Prostate gland (tissue), 2 donors: ENCODE measurements at regions not wholly inside any gene's neighbourhood (a gene's known extent, or its start where the extent isn't known, plus 50 kb on each side); places are given as distances from the start of the nearest gene placed in this dataset.
A peak's percentile ranks its signal among the peaks of the same experiment; 100 is the strongest.

Source experiments
- DNase-seq: peaks from one replicate; pipeline ENCODE4 v3.0.0-alpha.2; 2019; ENCODE audit warnings: low spot score
- H3K27ac ChIP-seq, 2 donors: fragments of 200-600 bp; sonication (generic); 2 replicates each; pipeline ENCODE4 v1.5.1; 2017 to 2019
- H3K27me3 ChIP-seq: fragments of 200-600 bp; sonication (generic); replicated peaks from 2 replicates; pipeline ENCODE4 v1.5.1; 2019; ENCODE audit not compliant: insufficient read depth
- H3K36me3 ChIP-seq, 2 donors: fragments of 200-600 bp; sonication (generic); 1 replicate in 1 of 2; 2 replicates in 1 of 2; pipeline versions ENCODE4 v1.5.1 to v1.8.1; 2017 to 2019
- H3K4me1 ChIP-seq: fragments of 200-600 bp; sonication (generic); replicated peaks from 2 replicates; pipeline ENCODE4 v1.5.1; 2019
- H3K4me3 ChIP-seq, 2 donors: fragments of 200-600 bp; sonication (generic); 2 replicates each; pipeline ENCODE4 v1.5.1; 2017 to 2019
- H3K9me3 ChIP-seq: fragments of 200-600 bp; sonication (generic); 2 replicates; pipeline ENCODE4 v1.5.1; 2017
- POLR2A ChIP-seq: fragments of 450-650 bp; IDR thresholded peaks from one replicate; pipeline ENCODE4 v1.6.1; 2016; ENCODE audit warnings: antibody characterized with exemption, mild to moderate bottlenecking
- POLR2AphosphoS5 ChIP-seq: sonication (generic); formaldehyde crosslinking; IDR thresholded peaks from one replicate; pipeline ENCODE4 v1.6.1; 2017; ENCODE audit warnings: antibody characterized with exemption
- WGBS: methylation state at CpG from one replicate; pipeline ENCODE4 v1.1.5; 2018; 5-methylcytosine and 5-hydroxymethylcytosine counted together
- intact Hi-C: fragments of 100-400 bp; cut with DNase I; formaldehyde crosslinking; loops from one replicate; pipeline ENCODE4 v1.14.2; 2022
- TF ChIP-seq, protein P1 (sequence below), 4 experiments: fragments of 200-600 bp in 2 of 4; fragments of 450-650 bp in 2 of 4; sonication (generic) in 2 of 4; IDR thresholded peaks; 1 replicate in 3 of 4; 2 replicates in 1 of 4; pipeline ENCODE4 v1.5.1; 2016 to 2019; ENCODE audit warnings: antibody characterized with exemption in 4 of 4, mild to moderate bottlenecking in 2 of 4, moderate library complexity in 2 of 4

GRCh38 chr6:14977747-14978382 lies 268.0 kb upstream of the JARID2 start:
- no peaks in the 10 kb centered on the region for H3K27me3 ChIP-seq
- intact Hi-C loops, result no loop called here
- H3K4me1 ChIP-seq, result no peaks in the 10 kb centered on the region
- H3K27ac ChIP-seq, result no peak overlapping the region
- DNase-seq, result no peak
- H3K9me3 ChIP-seq, result no peaks in the 10 kb centered on the region
- H3K36me3 ChIP-seq, result no peaks in the 10 kb centered on the region
- TF ChIP-seq POLR2AphosphoS5, result no peak
- TF ChIP-seq POLR2A, result no peak
- TF ChIP-seq, protein P1, sequence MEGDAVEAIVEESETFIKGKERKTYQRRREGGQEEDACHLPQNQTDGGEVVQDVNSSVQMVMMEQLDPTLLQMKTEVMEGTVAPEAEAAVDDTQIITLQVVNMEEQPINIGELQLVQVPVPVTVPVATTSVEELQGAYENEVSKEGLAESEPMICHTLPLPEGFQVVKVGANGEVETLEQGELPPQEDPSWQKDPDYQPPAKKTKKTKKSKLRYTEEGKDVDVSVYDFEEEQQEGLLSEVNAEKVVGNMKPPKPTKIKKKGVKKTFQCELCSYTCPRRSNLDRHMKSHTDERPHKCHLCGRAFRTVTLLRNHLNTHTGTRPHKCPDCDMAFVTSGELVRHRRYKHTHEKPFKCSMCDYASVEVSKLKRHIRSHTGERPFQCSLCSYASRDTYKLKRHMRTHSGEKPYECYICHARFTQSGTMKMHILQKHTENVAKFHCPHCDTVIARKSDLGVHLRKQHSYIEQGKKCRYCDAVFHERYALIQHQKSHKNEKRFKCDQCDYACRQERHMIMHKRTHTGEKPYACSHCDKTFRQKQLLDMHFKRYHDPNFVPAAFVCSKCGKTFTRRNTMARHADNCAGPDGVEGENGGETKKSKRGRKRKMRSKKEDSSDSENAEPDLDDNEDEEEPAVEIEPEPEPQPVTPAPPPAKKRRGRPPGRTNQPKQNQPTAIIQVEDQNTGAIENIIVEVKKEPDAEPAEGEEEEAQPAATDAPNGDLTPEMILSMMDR (IDR thresholded peaks at IDR 0.05), result no peak
- WGBS, result 96% methylated on average over 1 of the region's 1 CpG
- H3K4me3 ChIP-seq, result no peak overlapping the region

DNA sequence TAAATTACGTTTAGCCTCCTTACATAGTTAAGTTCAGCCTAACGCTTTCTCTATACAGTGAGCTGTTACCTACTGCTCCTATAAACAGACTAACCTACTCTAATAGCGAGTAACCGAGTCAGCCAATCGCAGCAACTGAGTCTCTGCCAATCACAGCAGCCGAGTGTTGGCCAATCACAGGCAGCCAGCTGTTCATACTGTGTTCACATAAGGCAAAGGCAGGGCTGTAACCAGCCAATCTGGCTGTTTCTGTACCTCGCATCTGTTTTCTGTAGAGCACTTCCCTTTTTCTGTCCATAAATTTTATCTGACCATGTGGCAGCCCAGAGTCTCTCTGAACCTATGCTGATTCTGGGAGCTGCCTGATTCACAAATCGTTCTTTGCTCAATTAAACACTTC lies 263.9 kb upstream of the JARID2 start:
- no peak overlapping the region for H3K27ac ChIP-seq
- H3K36me3 ChIP-seq, result no peaks in the 10 kb centered on the region
- peaks cover 2% of the 10 kb centered on the region for H3K4me1 ChIP-seq
- no peak for TF ChIP-seq POLR2A
- TF ChIP-seq, protein P1 (IDR thresholded peaks at IDR 0.05), result no peak
- TF ChIP-seq POLR2AphosphoS5, result no peak
- intact Hi-C loops, result no loop called here
- H3K4me3 ChIP-seq, result no peak overlapping the region
- 87% methylated on average over 8 of the region's 8 CpGs for WGBS
- H3K9me3 ChIP-seq, result no peaks in the 10 kb centered on the region
- no peaks in the 10 kb centered on the region for H3K27me3 ChIP-seq
- DNase-seq, result no peak

DNA sequence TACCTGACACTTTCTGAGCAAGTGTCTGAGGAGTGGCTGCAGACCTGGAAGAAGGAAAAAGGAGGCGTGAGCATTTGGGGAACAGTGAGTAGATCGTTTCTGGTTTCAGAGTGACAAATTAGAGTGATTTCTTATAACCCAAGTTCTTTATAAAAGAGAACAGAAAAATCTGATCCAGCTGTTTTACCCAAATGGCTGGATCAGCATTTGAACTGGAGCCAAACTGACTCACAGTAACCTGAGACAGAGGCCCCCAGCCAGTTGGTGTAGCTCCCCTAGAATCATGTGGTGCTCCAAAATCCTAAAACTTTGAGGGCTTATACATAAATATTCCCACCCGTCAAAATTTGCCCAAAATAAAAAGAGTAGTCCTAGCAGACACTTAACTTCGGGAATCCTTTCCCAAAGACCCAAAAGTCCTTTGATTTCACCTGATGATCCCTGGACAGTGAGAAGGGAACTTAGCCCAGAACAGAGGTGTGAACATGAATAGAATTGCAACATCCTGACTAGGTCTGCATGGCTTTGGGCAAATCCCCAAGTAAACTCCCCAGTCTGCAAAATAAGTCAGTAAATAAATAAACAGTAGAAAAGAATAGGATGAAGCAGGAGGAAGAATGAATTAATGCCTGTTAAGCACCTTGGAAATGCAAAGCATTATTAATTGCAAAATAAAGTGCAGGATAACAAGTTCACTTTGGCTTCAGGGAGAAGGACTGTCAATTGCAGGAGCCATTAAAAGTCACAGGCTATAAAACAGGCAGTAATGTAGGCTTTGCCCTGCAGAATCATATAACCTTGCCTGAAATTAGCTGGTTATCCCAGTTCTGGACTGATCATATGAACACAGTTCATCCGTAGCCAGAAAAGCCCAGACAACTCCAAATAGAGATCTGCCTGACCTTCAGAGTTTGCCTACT lies 262.0 kb upstream of the JARID2 start:
- WGBS, result 51% methylated on average over 5 of the region's 5 CpGs
- no peaks in the 10 kb centered on the region for H3K9me3 ChIP-seq
- TF ChIP-seq POLR2AphosphoS5, result peak; percentile 3
- TF ChIP-seq, protein P1 (IDR thresholded peaks at IDR 0.05), result no peak
- no peak overlapping the region for H3K4me3 ChIP-seq
- intact Hi-C loops, result no loop called here
- no peak overlapping the region for H3K27ac ChIP-seq
- H3K36me3 ChIP-seq, result no peaks in the 10 kb centered on the region
- H3K27me3 ChIP-seq, result no peaks in the 10 kb centered on the region
- peaks cover 2% of the 10 kb centered on the region for H3K4me1 ChIP-seq
- DNase-seq, result no peak

DNA sequence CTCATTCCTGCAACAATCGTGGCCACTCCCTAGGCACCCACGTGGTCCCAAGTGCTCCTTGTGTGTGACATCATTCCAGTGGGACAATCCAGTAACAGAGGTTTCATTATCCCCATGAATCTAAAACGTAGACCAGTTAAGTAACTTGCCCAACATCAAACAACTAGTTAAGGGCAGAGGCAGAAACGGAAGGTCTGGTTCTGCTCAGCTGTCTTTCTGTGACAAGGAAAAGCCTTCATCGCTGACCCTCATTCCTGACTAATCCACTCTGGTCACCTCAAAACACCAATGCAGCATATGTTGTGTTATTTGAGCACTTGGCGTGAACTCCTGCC lies 261.4 kb upstream of the JARID2 start:
- Histone ChIP-seq H3K4me1 (peaks cover 2% of the 10 kb centered on the region), H3K27me3 (no peaks in the 10 kb centered on the region), H3K27ac (no peak overlapping the region), H3K36me3 (no peaks in the 10 kb centered on the region), H3K4me3 (no peak overlapping the region), H3K9me3 (no peaks in the 10 kb centered on the region)
- no peak for DNase-seq
- 31% methylated on average over 6 of the region's 6 CpGs for WGBS
- intact Hi-C loops, result no loop called here
- no peak for TF ChIP-seq POLR2A
- TF ChIP-seq, protein P1 (IDR thresholded peaks at IDR 0.05), result no peak
- TF ChIP-seq POLR2AphosphoS5, result peak; percentile 1

GRCh38 chr6:14985366-14985765 lies 260.5 kb upstream of the JARID2 start:
- WGBS, result 88% methylated on average over 4 of the region's 4 CpGs
- Histone ChIP-seq H3K4me1 (peaks cover 2% of the 10 kb centered on the region), H3K36me3 (no peaks in the 10 kb centered on the region), H3K4me3 (no peak overlapping the region), H3K9me3 (no peaks in the 10 kb centered on the region), H3K27ac (no peak overlapping the region), H3K27me3 (no peaks in the 10 kb centered on the region)
- intact Hi-C loops, result no loop called here
- no peak for DNase-seq
- TF ChIP-seq POLR2AphosphoS5 (no peak), POLR2A (no peak)
- TF ChIP-seq, protein P1 (IDR thresholded peaks at IDR 0.05), result no peak
